ENCODE measurements at regions not wholly inside any gene's neighbourhood (a gene's known extent, or its start where the extent isn't known, plus 50 kb on each side); places are given as distances from the start of the nearest gene placed in this dataset.
"Not testable (repeated sequence)": the region's sequence is repeated elsewhere in the genome, so short reads cannot be mapped to it uniquely, and the experiment has no call there.

DNA sequence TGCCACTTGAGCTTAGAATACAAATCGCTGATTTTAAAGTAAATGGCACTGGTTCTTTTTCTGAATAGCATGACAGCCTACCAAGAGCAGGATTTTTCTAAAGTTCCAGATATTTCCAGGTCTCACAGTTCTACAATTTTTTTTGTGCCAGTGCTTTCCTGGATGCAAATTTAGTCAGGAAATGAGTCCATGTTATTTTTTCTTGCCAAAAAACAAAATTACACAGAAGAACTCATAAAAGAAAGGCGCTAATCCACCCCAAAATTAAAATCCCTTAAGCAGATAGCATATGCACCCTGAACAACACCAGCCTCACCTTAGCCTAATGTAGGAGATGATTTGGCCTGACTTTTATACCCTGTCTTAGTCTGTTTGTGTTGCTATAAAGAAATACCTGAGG, 86.4 kb upstream of the ARG1 start:
- ChIA-PET CTCF (no interaction called here), POLR2A (no interaction called here)
- no peak overlapping the region for H3K27ac Mint-ChIP-seq
- H3K36me3 Mint-ChIP-seq (ENCODE audit: low read depth) = no peaks in the 10 kb centered on the region
- H3K9me3 Mint-ChIP-seq = no peaks in the 10 kb centered on the region
- intact Hi-C loops (cut with micrococcal nuclease) = no loop called here
- no peaks in the 10 kb centered on the region for H3K4me1 Mint-ChIP-seq (ENCODE audit: low read depth)
- DNase-seq = no peak
- ATAC-seq = no peak
- H3K4me3 Mint-ChIP-seq = no peak overlapping the region
- TF ChIP-seq, protein P1, sequence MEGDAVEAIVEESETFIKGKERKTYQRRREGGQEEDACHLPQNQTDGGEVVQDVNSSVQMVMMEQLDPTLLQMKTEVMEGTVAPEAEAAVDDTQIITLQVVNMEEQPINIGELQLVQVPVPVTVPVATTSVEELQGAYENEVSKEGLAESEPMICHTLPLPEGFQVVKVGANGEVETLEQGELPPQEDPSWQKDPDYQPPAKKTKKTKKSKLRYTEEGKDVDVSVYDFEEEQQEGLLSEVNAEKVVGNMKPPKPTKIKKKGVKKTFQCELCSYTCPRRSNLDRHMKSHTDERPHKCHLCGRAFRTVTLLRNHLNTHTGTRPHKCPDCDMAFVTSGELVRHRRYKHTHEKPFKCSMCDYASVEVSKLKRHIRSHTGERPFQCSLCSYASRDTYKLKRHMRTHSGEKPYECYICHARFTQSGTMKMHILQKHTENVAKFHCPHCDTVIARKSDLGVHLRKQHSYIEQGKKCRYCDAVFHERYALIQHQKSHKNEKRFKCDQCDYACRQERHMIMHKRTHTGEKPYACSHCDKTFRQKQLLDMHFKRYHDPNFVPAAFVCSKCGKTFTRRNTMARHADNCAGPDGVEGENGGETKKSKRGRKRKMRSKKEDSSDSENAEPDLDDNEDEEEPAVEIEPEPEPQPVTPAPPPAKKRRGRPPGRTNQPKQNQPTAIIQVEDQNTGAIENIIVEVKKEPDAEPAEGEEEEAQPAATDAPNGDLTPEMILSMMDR (IDR thresholded peaks at IDR 0.05) = no peak
- no peaks in the 10 kb centered on the region for H3K27me3 Mint-ChIP-seq

DNA sequence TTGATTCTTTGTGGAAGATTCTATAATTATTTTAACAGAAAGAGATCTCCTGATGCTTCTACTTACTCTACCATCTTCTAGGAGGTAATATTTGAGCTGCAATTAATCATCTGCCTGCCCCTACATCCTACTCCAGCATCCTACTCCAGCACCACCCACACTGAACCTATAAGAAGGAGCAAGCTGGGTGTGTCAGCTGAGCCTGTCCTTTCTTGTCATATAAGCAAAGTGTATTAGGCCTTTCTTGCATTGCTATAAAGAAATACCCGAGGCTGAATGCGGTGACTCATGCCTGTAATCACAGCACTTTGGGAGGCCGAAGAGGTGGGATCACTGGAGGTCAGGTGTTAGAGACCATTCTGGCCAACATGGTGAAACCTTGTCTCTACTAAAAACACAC, 84.2 kb upstream of the ARG1 start:
- H3K4me3 Mint-ChIP-seq = no peak overlapping the region
- no peaks in the 10 kb centered on the region for H3K9me3 Mint-ChIP-seq
- DNase-seq = no peak
- no peaks in the 10 kb centered on the region for H3K27me3 Mint-ChIP-seq
- ChIA-PET POLR2A (no interaction called here), CTCF (interaction anchor here (1.8 kb wide), 1 partner anchor 31 kb away, joined by 8 read pairs; no protein-coding TSS in a partner anchor)
- H3K4me1 Mint-ChIP-seq (ENCODE audit: low read depth) = no peaks in the 10 kb centered on the region
- H3K36me3 Mint-ChIP-seq (ENCODE audit: low read depth) = no peaks in the 10 kb centered on the region
- TF ChIP-seq, protein P1 (IDR thresholded peaks at IDR 0.05) = no peak
- ATAC-seq = no peak
- intact Hi-C loops (cut with micrococcal nuclease) = no loop called here
- H3K27ac Mint-ChIP-seq = no peak overlapping the region

DNA sequence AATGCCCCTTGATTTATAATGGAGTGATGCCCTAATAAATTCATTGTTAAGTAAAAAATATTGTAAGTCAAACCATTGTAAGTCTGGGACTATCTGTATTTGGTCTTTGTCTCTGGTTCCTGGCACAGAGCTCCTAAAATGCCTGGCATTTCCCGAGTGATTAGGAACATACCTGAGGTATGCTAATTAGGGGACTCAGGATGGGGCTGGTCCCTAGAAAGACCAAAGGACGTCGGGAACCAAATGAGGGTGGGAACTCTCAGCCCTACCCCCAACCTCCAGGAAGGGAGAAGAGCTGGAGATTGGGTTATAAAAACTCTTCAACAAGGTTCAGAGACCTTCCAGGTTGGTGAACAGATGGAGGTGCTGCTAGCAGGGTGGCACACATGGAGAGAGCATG, 82.6 kb upstream of the ARG1 start:
- Mint-ChIP-seq H3K4me1 (ENCODE audit: low read depth) (no peaks in the 10 kb centered on the region), H3K27me3 (no peaks in the 10 kb centered on the region), H3K27ac (no peak overlapping the region), H3K4me3 (no peak overlapping the region), H3K9me3 (no peaks in the 10 kb centered on the region), H3K36me3 (ENCODE audit: low read depth) (no peaks in the 10 kb centered on the region)
- no peak for ATAC-seq
- intact Hi-C loops (cut with micrococcal nuclease) = no loop called here
- POLR2A ChIA-PET = interaction anchor here (0.6 to 0.7 kb wide), 2 partner anchors 25 to 297 kb away, joined by 3 read pairs; no protein-coding TSS in a partner anchor
- TF ChIP-seq, protein P1 (IDR thresholded peaks at IDR 0.05) = no peak
- no peak for DNase-seq
- CTCF ChIA-PET = interaction anchor here (1.7 kb wide), 1 partner anchor 43 kb away, joined by 5 read pairs; no protein-coding TSS in a partner anchor

DNA sequence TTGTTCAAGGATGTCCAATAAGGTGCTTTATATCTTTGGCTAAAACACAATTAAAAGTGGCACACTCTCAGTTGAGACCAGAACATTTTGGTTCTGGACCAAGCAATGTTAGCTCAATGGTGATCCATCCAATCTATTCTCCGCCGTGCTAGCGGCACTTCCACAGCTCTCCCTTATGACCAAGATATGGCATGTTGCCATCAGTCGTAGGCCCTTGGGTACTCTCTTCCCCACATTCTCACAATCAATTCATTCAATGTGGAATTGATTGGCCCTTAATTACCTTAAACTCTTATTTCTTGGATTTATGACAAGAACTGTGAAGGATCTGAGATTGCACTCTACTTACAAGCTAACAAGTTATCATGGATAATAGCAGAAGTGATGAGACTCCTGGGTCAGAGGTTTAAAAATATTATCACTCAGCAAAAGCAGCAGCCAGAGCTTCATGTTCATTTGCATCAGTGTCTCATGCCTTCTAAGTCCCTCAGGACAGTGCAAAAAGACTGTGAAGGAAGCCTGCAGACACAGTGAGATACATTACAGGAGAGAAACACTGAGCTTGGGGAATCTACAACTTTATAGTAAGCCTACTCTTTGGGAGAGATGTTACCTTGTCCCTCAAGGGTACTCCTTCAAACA, 80.0 kb upstream of the ARG1 start:
- DNase-seq (no peak), ATAC-seq (no peak)
- intact Hi-C loops (cut with micrococcal nuclease) = no loop called here
- TF ChIP-seq, protein P1 (IDR thresholded peaks at IDR 0.05) = no peak
- Mint-ChIP-seq H3K4me1 (ENCODE audit: low read depth) (no peaks in the 10 kb centered on the region), H3K9me3 (no peaks in the 10 kb centered on the region), H3K4me3 (no peak overlapping the region), H3K36me3 (ENCODE audit: low read depth) (no peaks in the 10 kb centered on the region), H3K27ac (no peak overlapping the region), H3K27me3 (no peaks in the 10 kb centered on the region)
- CTCF ChIA-PET = interaction anchor here (0.8 to 1.7 kb wide), 4 partner anchors 9 to 600 kb away, joined by 3 to 6 read pairs (median 3); no protein-coding TSS in a partner anchor
- POLR2A ChIA-PET = no interaction called here

DNA sequence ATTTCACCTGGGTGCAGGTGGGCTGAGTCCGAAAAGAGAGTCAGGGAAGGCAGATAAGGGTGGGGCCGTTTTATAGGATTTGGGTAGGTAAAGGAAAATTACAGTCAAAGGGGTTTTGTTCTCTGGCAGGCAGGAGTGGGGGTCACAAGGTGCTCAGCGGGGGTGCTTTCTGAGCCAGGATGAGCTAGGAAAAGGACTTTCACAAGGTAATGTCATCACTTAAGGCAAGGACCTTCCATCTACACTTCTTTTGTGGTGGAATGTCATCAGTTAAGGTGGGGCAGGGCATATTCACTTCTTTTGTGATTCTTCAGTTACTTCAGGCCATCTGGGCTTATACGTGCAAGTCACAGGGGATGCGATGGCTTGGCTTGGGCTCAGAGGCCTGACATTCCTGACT, 68.6 kb upstream of the ARG1 start:
- POLR2A ChIA-PET; H3K9me3 Mint-ChIP-seq; H3K4me3 Mint-ChIP-seq; H3K27ac Mint-ChIP-seq; H3K27me3 Mint-ChIP-seq; CTCF ChIA-PET; H3K4me1 Mint-ChIP-seq (ENCODE audit: low read depth); DNase-seq; H3K36me3 Mint-ChIP-seq (ENCODE audit: low read depth); ATAC-seq; intact Hi-C loops (cut with micrococcal nuclease): not testable (repeated sequence)

Data from activated CD8-positive, alpha-beta T cell treated with anti-CD3 and anti-CD28 coated beads for 36 hours (primary cell).